ENCODE measurements at regions not wholly inside any gene's neighbourhood (a gene's known extent, or its start where the extent isn't known, plus 50 kb on each side); places are given as distances from the start of the nearest gene placed in this dataset.

GRCh38 chr18:6537475-6537874 lies 122.8 kb upstream of the L3MBTL4 start:
- no peak for TF ChIP-seq CTCF (IDR thresholded peaks at IDR 0.05; ENCODE audit: low read length)
- no peak for TF ChIP-seq EZH2 (IDR thresholded peaks at IDR 0.05; ENCODE audit: borderline replicate concordance, low read length)

All from OCI-LY1 (cell line).